Body of pancreas (tissue), 4 donors: ENCODE measurements at regions not wholly inside any gene's neighbourhood (a gene's known extent, or its start where the extent isn't known, plus 50 kb on each side); places are given as distances from the start of the nearest gene placed in this dataset.

Experiments used
- ATAC-seq: fragments of 150-250 bp; one replicate; pipeline ENCODE4 v1.9.1; 2016
- DNase-seq, 4 donors: peaks; one replicate each; pipeline ENCODE4 v3.0.0-alpha.2; 2019
- H3K27ac ChIP-seq, 4 donors: fragments of 200-600 bp; sonication (generic); 1 replicate in 3 of 4; 2 replicates in 1 of 4; pipeline versions ENCODE4 v1.5.1 to v1.6.1; 2016 to 2019; ENCODE audit warnings: mild to moderate bottlenecking in 1 of 4, mixed read lengths in 1 of 4, moderate library complexity in 1 of 4
- H3K27me3 ChIP-seq, 2 donors: fragments of 200-600 bp; sonication (generic); one replicate each; pipeline ENCODE4 v1.6.0; 2016; ENCODE audit warnings: mild to moderate bottlenecking in 1 of 2
- H3K36me3 ChIP-seq, 2 donors: fragments of 200-600 bp; sonication (generic); replicated peaks in 1 of 2; 2 replicates each; pipeline ENCODE4 v1.5.1; 2016; ENCODE audit warnings: low read depth in 2 of 2; ENCODE audit not compliant: insufficient read depth in 1 of 2
- H3K4me1 ChIP-seq: fragments of 200-600 bp; sonication (generic); one replicate; pipeline ENCODE4 v1.6.0; 2016
- H3K4me3 ChIP-seq, 2 donors: fragments of 200-600 bp; sonication (generic); 1 replicate in 1 of 2; 2 replicates in 1 of 2; pipeline ENCODE4 v1.5.1; 2016 to 2019
- H3K9me3 ChIP-seq, 3 donors: fragments of 200-600 bp; sonication (generic); 1 replicate in 2 of 3; 2 replicates in 1 of 3; pipeline ENCODE4 v1.5.1; 2016
- CTCF ChIP-seq, 7 experiments: fragments of 450-650 bp in 4 of 7; fragments of 200-600 bp in 3 of 7; sonication (generic) in 3 of 7; IDR thresholded peaks; one replicate each; pipeline ENCODE4 v1.5.1; 2016 to 2019; ENCODE audit warnings: antibody characterized with exemption in 7 of 7
- POLR2A ChIP-seq, 3 donors: fragments of 450-650 bp; IDR thresholded peaks; one replicate each; pipeline ENCODE4 v1.6.1; 2016; ENCODE audit warnings: antibody characterized with exemption in 3 of 3, mild to moderate bottlenecking in 2 of 3
- whole genome bisulfite sequencing, 2 donors: methylation state at CpG; one replicate each; pipeline ENCODE4 v1.1.5; 2017; 5-methylcytosine and 5-hydroxymethylcytosine counted together
- intact Hi-C: fragments of 100-400 bp; cut with DNase I; formaldehyde crosslinking; loops from one replicate; pipeline ENCODE4 v1.15.1; 2023

- no peak for DNase-seq
- Histone ChIP-seq H3K4me1 (no peaks in the 10 kb centered on the region), H3K27me3 (no peaks in the 10 kb centered on the region), H3K36me3 (no peaks in the 10 kb centered on the region), H3K4me3 (no peak overlapping the region), H3K9me3 (no peaks in the 10 kb centered on the region), H3K27ac (no peak overlapping the region)
- WGBS, 2 donors: 28 to 40% methylated on average over 3 of the region's 3 CpGs
- intact Hi-C loops: no loop called here
- ATAC-seq: no peak
- no peak for TF ChIP-seq POLR2A (IDR thresholded peaks at IDR 0.05)
- no peak for TF ChIP-seq CTCF (IDR thresholded peaks at IDR 0.05)
Observed at GRCh38 chr11:97345032-97345431, 955.2 kb downstream of the JRKL start.

GRCh38 chr11:97349201-97349600 is 959.4 kb downstream of the JRKL start:
- WGBS, 2 donors: 29 to 39% methylated on average over 4 of the region's 4 CpGs
- DNase-seq (no peak), ATAC-seq (no peak)
- intact Hi-C loops: no loop called here
- Histone ChIP-seq H3K27ac (no peak overlapping the region), H3K4me3 (no peak overlapping the region), H3K36me3 (no peaks in the 10 kb centered on the region), H3K9me3 (no peaks in the 10 kb centered on the region), H3K27me3 (no peaks in the 10 kb centered on the region), H3K4me1 (no peaks in the 10 kb centered on the region)
- TF ChIP-seq POLR2A (IDR thresholded peaks at IDR 0.05) (no peak), CTCF (IDR thresholded peaks at IDR 0.05) (no peak)

GRCh38 chr11:97351939-97352338 is 962.1 kb downstream of the JRKL start:
- ATAC-seq (no peak), DNase-seq (no peak)
- WGBS, 2 donors: 55 to 56% methylated on average over 2 of the region's 2 CpGs

GRCh38 chr11:97354026-97354425 is 964.2 kb downstream of the JRKL start:
- DNase-seq: no peak
- H3K4me1 ChIP-seq: no peaks in the 10 kb centered on the region
- H3K27me3 ChIP-seq: no peaks in the 10 kb centered on the region
- no peaks in the 10 kb centered on the region for H3K9me3 ChIP-seq
- no peaks in the 10 kb centered on the region for H3K36me3 ChIP-seq
- TF ChIP-seq POLR2A (IDR thresholded peaks at IDR 0.05) (no peak), CTCF (IDR thresholded peaks at IDR 0.05) (no peak)
- WGBS, 2 donors: 72 to 75% methylated on average over 1 of the region's 1 CpG
- H3K27ac ChIP-seq: no peak overlapping the region
- ATAC-seq: no peak
- no peak overlapping the region for H3K4me3 ChIP-seq
- intact Hi-C loops: no loop called here

More at GRCh38 chr11:97351939-97352338, 962.1 kb downstream of the JRKL start:
- no peaks in the 10 kb centered on the region for H3K27me3 ChIP-seq
- H3K4me1 ChIP-seq: no peaks in the 10 kb centered on the region
- TF ChIP-seq CTCF (IDR thresholded peaks at IDR 0.05): no peak
- no peak for TF ChIP-seq POLR2A (IDR thresholded peaks at IDR 0.05)
- H3K9me3 ChIP-seq: no peaks in the 10 kb centered on the region
- no peak overlapping the region for H3K4me3 ChIP-seq
- no peaks in the 10 kb centered on the region for H3K36me3 ChIP-seq
- intact Hi-C loops: no loop called here
- no peak overlapping the region for H3K27ac ChIP-seq

GRCh38 chr11:97354576-97354975 is 964.8 kb downstream of the JRKL start:
- ATAC-seq (no peak), DNase-seq (no peak)
- H3K27me3 ChIP-seq: no peaks in the 10 kb centered on the region
- TF ChIP-seq POLR2A (IDR thresholded peaks at IDR 0.05) (no peak), CTCF (IDR thresholded peaks at IDR 0.05) (no peak)
- no peaks in the 10 kb centered on the region for H3K4me1 ChIP-seq
- H3K27ac ChIP-seq: no peak overlapping the region
- intact Hi-C loops: no loop called here
- WGBS, 2 donors: 58 to 64% methylated on average over 2 of the region's 2 CpGs
- H3K9me3 ChIP-seq: no peaks in the 10 kb centered on the region
- H3K36me3 ChIP-seq: no peaks in the 10 kb centered on the region
- H3K4me3 ChIP-seq: no peak overlapping the region
